OCI-LY3 (cell line): ENCODE measurements at regions not wholly inside any gene's neighbourhood (a gene's known extent, or its start where the extent isn't known, plus 50 kb on each side); places are given as distances from the start of the nearest gene placed in this dataset.

ENCODE experiments used
- H2AFZ ChIP-seq: fragments of 200-600, 300-600 bp; shearing (Covaris generic); 2 replicates; pipeline ENCODE4 v1.6.0; 2014; ENCODE audit warnings: antibody characterized with exemption, low read depth, low read length
- H3K27ac ChIP-seq: fragments of 200-600, 300-600 bp; sonication (generic); 2 replicates; pipeline ENCODE4 v1.5.1; 2014; ENCODE audit warnings: mild to moderate bottlenecking, low read length, moderate library complexity, mixed read lengths
- H3K27me3 ChIP-seq: fragments of 200-600, 300-600 bp; sonication (generic); 2 replicates; pipeline ENCODE4 v1.6.1; 2014; ENCODE audit warnings: low read depth, low read length, mixed read lengths
- H3K36me3 ChIP-seq: fragments of 200-600, 300-600 bp; sonication (generic); replicated peaks from 2 replicates; pipeline ENCODE3; 2014; ENCODE audit warnings: low read depth, low read length, mixed read lengths
- H3K4me1 ChIP-seq: fragments of 300-600, 200-600 bp; sonication (generic); 2 replicates; pipeline ENCODE4 v1.6.1; 2014; ENCODE audit warnings: low read length, mixed read lengths
- H3K4me2 ChIP-seq: fragments of 200-600, 300-600 bp; sonication (generic); 2 replicates; pipeline ENCODE4 v1.6.1; 2014; ENCODE audit warnings: low read length, mixed read lengths
- H3K4me3 ChIP-seq: fragments of 300-600, 200-600 bp; sonication (generic); 2 replicates; pipeline ENCODE4 v1.5.1; 2014; ENCODE audit warnings: antibody characterized with exemption, mild to moderate bottlenecking, low read length, moderate library complexity
- H3K79me2 ChIP-seq: fragments of 300-600, 200-600 bp; shearing (Covaris generic); 2 replicates; pipeline ENCODE4 v1.6.1; 2014; ENCODE audit warnings: mild to moderate bottlenecking, low read length, mixed read lengths
- H3K9ac ChIP-seq: fragments of 300-600, 200-600 bp; shearing (Covaris generic); 2 replicates; pipeline ENCODE4 v1.6.0; 2014; ENCODE audit warnings: mild to moderate bottlenecking, low read length, moderate library complexity
- H3K9me3 ChIP-seq: fragments of 200-600, 300-600 bp; shearing (Covaris generic); 2 replicates; pipeline ENCODE4 v1.6.1; 2014; ENCODE audit warnings: low read length, mixed read lengths; ENCODE audit not compliant: insufficient read depth
- H4K20me1 ChIP-seq: fragments of 200-600, 300-600 bp; sonication (generic); 2 replicates; pipeline ENCODE4 v1.6.1; 2016; ENCODE audit warnings: low read length, mixed read lengths; ENCODE audit not compliant: insufficient read depth
- EZH2phosphoT487 ChIP-seq: fragments of 200-600 bp; shearing (Covaris generic); IDR thresholded peaks from 2 replicates; pipeline ENCODE4 v1.6.1; 2018; ENCODE audit warnings: antibody characterized with exemption, mixed run types, low read depth
- TF ChIP-seq, protein P1 (sequence below): fragments of 200-600, 300-600 bp; sonication (generic); IDR thresholded peaks from 2 replicates; pipeline ENCODE4 v1.5.1; 2014; ENCODE audit warnings: antibody characterized with exemption, low read length, low read depth

DNA sequence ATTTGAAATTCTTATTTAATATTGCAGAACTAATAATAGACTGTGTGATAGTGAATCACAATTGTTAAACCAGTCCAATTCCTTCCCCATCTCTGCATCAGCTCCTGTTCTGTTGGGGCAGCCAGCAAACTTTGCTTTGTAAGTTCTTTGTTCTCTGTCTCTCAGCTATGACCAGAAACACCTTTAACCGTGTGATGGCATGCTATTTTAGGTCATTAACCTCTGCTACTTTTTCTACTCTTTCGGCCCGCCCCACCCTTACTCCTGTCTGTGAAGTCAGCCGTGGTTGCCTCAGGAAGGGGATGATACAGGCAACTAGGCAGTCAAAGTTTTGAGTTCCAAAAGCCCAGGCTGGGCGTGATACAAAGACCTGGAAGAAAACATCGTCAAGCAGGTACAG is 51.3 kb upstream of the EGFL6 start:
- Histone ChIP-seq H3K4me1 (peaks cover 4% of the 10 kb centered on the region), H4K20me1 (no peaks in the 10 kb centered on the region), H3K9me3 (no peaks in the 10 kb centered on the region), H3K36me3 (no peaks in the 10 kb centered on the region), H3K27me3 (no peaks in the 10 kb centered on the region), H3K27ac (no peak overlapping the region), H3K9ac (no peak overlapping the region), H3K4me2 (no peak overlapping the region), H3K4me3 (no peak overlapping the region), H2AFZ (no peak overlapping the region), H3K79me2 (no peaks in the 10 kb centered on the region)
- no peak for TF ChIP-seq EZH2phosphoT487
- TF ChIP-seq, protein P1, sequence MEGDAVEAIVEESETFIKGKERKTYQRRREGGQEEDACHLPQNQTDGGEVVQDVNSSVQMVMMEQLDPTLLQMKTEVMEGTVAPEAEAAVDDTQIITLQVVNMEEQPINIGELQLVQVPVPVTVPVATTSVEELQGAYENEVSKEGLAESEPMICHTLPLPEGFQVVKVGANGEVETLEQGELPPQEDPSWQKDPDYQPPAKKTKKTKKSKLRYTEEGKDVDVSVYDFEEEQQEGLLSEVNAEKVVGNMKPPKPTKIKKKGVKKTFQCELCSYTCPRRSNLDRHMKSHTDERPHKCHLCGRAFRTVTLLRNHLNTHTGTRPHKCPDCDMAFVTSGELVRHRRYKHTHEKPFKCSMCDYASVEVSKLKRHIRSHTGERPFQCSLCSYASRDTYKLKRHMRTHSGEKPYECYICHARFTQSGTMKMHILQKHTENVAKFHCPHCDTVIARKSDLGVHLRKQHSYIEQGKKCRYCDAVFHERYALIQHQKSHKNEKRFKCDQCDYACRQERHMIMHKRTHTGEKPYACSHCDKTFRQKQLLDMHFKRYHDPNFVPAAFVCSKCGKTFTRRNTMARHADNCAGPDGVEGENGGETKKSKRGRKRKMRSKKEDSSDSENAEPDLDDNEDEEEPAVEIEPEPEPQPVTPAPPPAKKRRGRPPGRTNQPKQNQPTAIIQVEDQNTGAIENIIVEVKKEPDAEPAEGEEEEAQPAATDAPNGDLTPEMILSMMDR = no peak

DNA sequence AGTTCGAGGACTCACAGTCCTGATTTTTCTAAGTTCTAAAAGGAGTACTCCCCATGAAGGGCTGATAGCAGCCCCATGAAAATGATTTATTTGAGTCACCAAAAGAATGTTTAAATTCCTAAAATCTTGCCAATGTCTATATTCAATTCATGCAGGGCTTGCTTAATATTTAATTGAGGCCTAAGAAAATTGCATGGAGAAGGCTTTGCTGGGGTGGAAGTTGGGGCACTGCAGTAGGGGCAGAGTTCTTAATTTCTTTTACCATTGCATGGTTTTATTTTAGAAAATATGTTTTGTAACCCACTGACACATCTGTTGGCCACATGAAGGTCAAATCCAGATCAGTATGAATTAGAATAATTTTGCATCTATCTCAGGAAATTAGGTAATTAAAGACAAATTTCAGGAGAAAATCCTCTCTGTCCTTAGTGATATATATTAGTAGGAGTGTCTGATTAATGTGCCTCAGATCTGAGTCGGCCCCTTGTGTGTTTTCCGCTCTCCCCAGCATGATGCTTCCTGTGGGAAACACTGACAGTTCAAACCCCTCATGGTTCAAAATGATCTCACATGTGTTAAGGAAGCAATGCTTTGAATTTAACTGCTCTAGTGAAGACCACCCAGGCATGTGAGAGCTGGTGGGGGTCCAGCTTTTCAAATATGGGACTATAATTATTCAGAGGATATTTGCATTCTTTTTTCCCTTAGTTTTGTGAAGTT is 54.0 kb upstream of the EGFL6 start:
- H2AFZ ChIP-seq = no peak overlapping the region

DNA sequence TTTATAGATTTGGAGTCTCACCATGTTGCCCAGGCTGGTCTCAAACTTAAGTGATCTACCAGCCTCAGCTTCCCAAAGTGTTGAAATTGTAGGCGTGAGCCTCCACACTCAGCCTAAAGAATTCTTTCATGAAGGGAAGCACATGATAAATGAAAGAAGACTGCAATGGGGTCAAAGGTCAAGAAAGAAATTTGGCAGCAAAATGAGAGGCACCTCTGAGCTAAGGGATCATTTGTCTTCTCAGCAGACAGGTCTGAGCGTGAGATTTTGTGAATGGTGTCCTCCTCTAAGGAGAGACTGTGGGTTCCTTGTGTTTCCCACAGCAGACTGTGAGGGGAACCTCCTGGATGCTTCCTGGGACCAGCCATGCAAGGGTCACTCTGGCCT is 57.5 kb upstream of the EGFL6 start:
- Histone ChIP-seq H3K36me3 (no peaks in the 10 kb centered on the region), H4K20me1 (no peaks in the 10 kb centered on the region), H3K27ac (no peak overlapping the region), H3K27me3 (no peaks in the 10 kb centered on the region), H3K79me2 (no peaks in the 10 kb centered on the region), H3K4me1 (no peaks in the 10 kb centered on the region), H2AFZ (no peak overlapping the region), H3K9ac (no peak overlapping the region), H3K4me3 (no peak overlapping the region), H3K9me3 (no peaks in the 10 kb centered on the region), H3K4me2 (no peak overlapping the region)
- TF ChIP-seq, protein P1 = no peak
- TF ChIP-seq EZH2phosphoT487 = no peak

More for the DNA sequence above, 54.0 kb upstream of the EGFL6 start:
- Histone ChIP-seq H3K27me3 (no peaks in the 10 kb centered on the region), H3K36me3 (no peaks in the 10 kb centered on the region), H3K4me1 (no peaks in the 10 kb centered on the region), H3K4me2 (no peak overlapping the region), H4K20me1 (no peaks in the 10 kb centered on the region), H3K9ac (no peak overlapping the region), H3K4me3 (no peak overlapping the region), H3K9me3 (no peaks in the 10 kb centered on the region), H3K79me2 (no peaks in the 10 kb centered on the region), H3K27ac (no peak overlapping the region)
- no peak for TF ChIP-seq EZH2phosphoT487
- TF ChIP-seq, protein P1 = no peak

DNA sequence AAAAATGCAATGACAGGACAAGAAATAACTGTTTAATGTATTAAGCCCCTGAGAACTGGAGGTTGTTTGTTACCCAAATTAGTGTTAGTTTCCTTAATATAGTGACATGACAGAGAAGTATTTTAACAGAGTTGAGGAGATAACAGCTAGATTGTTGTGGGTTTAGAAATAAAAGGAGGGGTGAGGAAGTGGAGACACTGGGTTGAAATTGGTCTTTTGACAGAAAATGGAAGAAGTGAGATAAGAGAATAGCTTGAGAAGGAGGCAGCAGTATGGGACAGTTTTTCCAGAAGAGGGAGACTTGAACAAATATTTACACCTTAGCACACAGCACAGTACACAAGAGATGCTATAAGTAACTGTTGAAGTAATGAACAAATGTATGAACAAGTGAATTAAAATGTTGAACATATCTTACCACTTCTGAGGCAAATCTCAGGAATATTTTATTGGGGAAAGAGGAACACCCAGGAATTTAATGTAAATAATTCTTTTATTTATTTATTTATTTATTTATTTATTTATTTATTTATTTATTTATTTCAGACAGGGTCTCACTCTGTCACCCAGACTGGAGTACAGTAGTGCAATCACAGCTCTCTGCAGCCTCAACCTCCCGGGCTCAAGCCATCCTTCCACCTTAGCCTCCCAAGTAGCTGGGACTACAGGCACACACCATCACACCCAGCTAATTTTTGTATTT is 58.0 kb upstream of the EGFL6 start:
- no peak overlapping the region for H3K4me2 ChIP-seq
- H3K9ac ChIP-seq = no peak overlapping the region
- H3K79me2 ChIP-seq = no peaks in the 10 kb centered on the region
- H3K27me3 ChIP-seq = no peaks in the 10 kb centered on the region
- H2AFZ ChIP-seq = no peak overlapping the region
- H4K20me1 ChIP-seq = no peaks in the 10 kb centered on the region
- no peak overlapping the region for H3K4me3 ChIP-seq
- no peaks in the 10 kb centered on the region for H3K4me1 ChIP-seq
- TF ChIP-seq EZH2phosphoT487 = no peak
- TF ChIP-seq, protein P1 = no peak
- no peak overlapping the region for H3K27ac ChIP-seq
- no peaks in the 10 kb centered on the region for H3K36me3 ChIP-seq
- no peaks in the 10 kb centered on the region for H3K9me3 ChIP-seq
